Lower leg skin (tissue), 4 donors: ENCODE measurements at regions not wholly inside any gene's neighbourhood (a gene's known extent, or its start where the extent isn't known, plus 50 kb on each side); places are given as distances from the start of the nearest gene placed in this dataset.

Experiments
- DNase-seq, 2 donors: peaks; one replicate each; pipeline ENCODE4 v3.0.0-alpha.2; 2019; ENCODE audit warnings: low spot score in 2 of 2
- H3K4me3 ChIP-seq: fragments of 200-600 bp; sonication (generic); 2 replicates; pipeline ENCODE4 v1.5.1; 2017; ENCODE audit warnings: mild to moderate bottlenecking, low read depth; ENCODE audit not compliant: poor library complexity, severe bottlenecking
- CTCF ChIP-seq, 3 donors: fragments of 450-650 bp; IDR thresholded peaks; one replicate each; pipeline ENCODE4 v1.5.1; 2016; ENCODE audit warnings: antibody characterized with exemption in 3 of 3, mild to moderate bottlenecking in 3 of 3, moderate library complexity in 2 of 3
- POLR2A ChIP-seq, 2 donors: fragments of 450-650 bp; IDR thresholded peaks; one replicate each; pipeline ENCODE4 v1.6.1; 2016 to 2017; ENCODE audit warnings: antibody characterized with exemption in 2 of 2, mild to moderate bottlenecking in 1 of 2, moderate library complexity in 1 of 2
- WGBS, 2 donors: methylation state at CpG; one replicate each; pipeline ENCODE4 v1.1.5; 2018; 5-methylcytosine and 5-hydroxymethylcytosine counted together
- intact Hi-C: fragments of 100-400 bp; cut with DNase I; formaldehyde crosslinking; loops from one replicate; pipeline ENCODE4 v1.15.0; 2023; ENCODE audit warnings: low total_unique reads

- no peak overlapping the region for H3K4me3 ChIP-seq
- TF ChIP-seq CTCF (IDR thresholded peaks at IDR 0.05) = no peak
- no peak for TF ChIP-seq POLR2A (IDR thresholded peaks at IDR 0.05)
- no peak for DNase-seq
- WGBS, 2 donors = 45 to 54% methylated on average over 4 of the region's 4 CpGs
- intact Hi-C loops = no loop called here
Measured at GRCh38 chr3:18114894-18115293, 310.2 kb downstream of the SATB1 start.

- WGBS, 2 donors = 53 to 61% methylated on average over 4 of the region's 4 CpGs
- no peak overlapping the region for H3K4me3 ChIP-seq
- no peak for TF ChIP-seq CTCF (IDR thresholded peaks at IDR 0.05)
- no peak for TF ChIP-seq POLR2A (IDR thresholded peaks at IDR 0.05)
- no peak for DNase-seq
- intact Hi-C loops = no loop called here
Measured at GRCh38 chr3:18113417-18113816, 311.7 kb downstream of the SATB1 start.

GRCh38 chr3:18112674-18113375 lies 312.3 kb downstream of the SATB1 start:
- H3K4me3 ChIP-seq = no peak overlapping the region
- WGBS, 2 donors = 64 to 67% methylated on average over 5 of the region's 5 CpGs
- intact Hi-C loops = no loop called here
- DNase-seq = no peak
- TF ChIP-seq POLR2A (IDR thresholded peaks at IDR 0.05) = no peak
- no peak for TF ChIP-seq CTCF (IDR thresholded peaks at IDR 0.05)

GRCh38 chr3:18111796-18112232 lies 313.3 kb downstream of the SATB1 start:
- no peak overlapping the region for H3K4me3 ChIP-seq
- TF ChIP-seq POLR2A (IDR thresholded peaks at IDR 0.05) (no peak), CTCF (IDR thresholded peaks at IDR 0.05) (no peak)
- 32 to 48% methylated on average over 6 of the region's 6 CpGs for WGBS, 2 donors
- intact Hi-C loops = no loop called here
- no peak for DNase-seq

DNA sequence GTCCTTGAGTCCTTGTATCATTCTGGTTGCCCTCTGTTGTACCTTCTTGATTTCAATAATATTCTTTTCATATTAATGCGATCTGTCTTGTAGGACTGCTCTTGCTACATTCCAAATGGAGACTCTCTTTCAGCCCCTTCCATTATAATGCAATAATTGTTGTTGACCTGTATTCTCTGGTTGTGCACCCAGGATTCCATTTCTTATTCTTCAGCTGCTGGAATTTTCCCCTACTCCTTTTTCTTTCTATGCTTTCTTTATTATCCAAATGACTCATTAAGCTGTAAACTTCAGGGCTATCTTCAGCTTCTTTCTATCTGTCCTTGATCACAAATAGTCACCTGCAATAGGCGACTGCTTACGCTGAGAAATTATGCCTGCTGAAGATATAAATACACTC lies 321.5 kb downstream of the SATB1 start:
- no peak for DNase-seq
- intact Hi-C loops = no loop called here
- 87% methylated on average over 3 of the region's 3 CpGs for WGBS, 2 donors
- no peak overlapping the region for H3K4me3 ChIP-seq
- no peak for TF ChIP-seq CTCF (IDR thresholded peaks at IDR 0.05)
- TF ChIP-seq POLR2A (IDR thresholded peaks at IDR 0.05) = no peak

DNA sequence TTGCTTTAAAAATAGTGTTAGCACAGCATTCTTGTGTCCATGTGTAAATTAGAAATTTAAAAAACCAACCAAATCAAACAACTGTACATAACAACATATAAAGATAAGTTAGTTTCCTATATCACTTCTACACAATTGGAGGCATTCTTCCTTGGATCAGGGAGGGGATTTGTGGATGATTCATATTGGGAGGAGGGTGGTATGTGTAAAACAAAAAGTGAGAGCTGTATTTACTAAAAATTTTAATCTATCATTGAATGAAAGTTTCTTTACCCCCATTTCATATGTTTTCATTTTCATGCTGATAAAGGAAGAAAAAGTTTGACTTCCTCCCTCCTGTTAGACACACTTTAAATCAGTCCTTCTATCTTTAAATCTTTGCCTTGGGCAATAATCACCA lies 325.0 kb downstream of the SATB1 start:
- no peak overlapping the region for H3K4me3 ChIP-seq
- no peak for DNase-seq
- intact Hi-C loops = no loop called here
- TF ChIP-seq POLR2A (IDR thresholded peaks at IDR 0.05) (no peak), CTCF (IDR thresholded peaks at IDR 0.05) (no peak)
